Glutamatergic neuron (in vitro differentiated cells): ENCODE measurements at regions not wholly inside any gene's neighbourhood (a gene's known extent, or its start where the extent isn't known, plus 50 kb on each side); places are given as distances from the start of the nearest gene placed in this dataset.

Source experiments
- DNase-seq: peaks from one replicate; pipeline ENCODE4 v3.0.0; 2022
- H3K27ac Mint-ChIP-seq: one replicate; pipeline ENCODE4 v1.8.0; 2020; ENCODE audit warnings: mild to moderate bottlenecking, mixed read lengths, inconsistent platforms; ENCODE audit not compliant: unreplicated experiment
- H3K27me3 Mint-ChIP-seq: one replicate; pipeline ENCODE4 v1.8.0; 2020; ENCODE audit warnings: mild to moderate bottlenecking, moderate library complexity, mixed read lengths, inconsistent platforms; ENCODE audit not compliant: unreplicated experiment
- H3K36me3 Mint-ChIP-seq: one replicate; pipeline ENCODE4 v1.8.0; 2020; ENCODE audit warnings: mild to moderate bottlenecking, mixed read lengths, inconsistent platforms; ENCODE audit not compliant: unreplicated experiment
- H3K4me1 Mint-ChIP-seq: one replicate; pipeline ENCODE4 v1.8.0; 2020; ENCODE audit warnings: mild to moderate bottlenecking, low read depth, mixed read lengths, inconsistent platforms; ENCODE audit not compliant: unreplicated experiment
- H3K4me3 Mint-ChIP-seq: one replicate; pipeline ENCODE4 v1.8.0; 2020; ENCODE audit warnings: mild to moderate bottlenecking, mixed read lengths, inconsistent platforms; ENCODE audit not compliant: unreplicated experiment
- H3K9me3 Mint-ChIP-seq: one replicate; pipeline ENCODE4 v1.8.0; 2020; ENCODE audit warnings: mild to moderate bottlenecking, moderate library complexity, mixed read lengths, inconsistent platforms; ENCODE audit not compliant: unreplicated experiment
- CTCF ChIP-seq: fragments of 200-600 bp; sonication (generic); IDR thresholded peaks from one replicate; pipeline ENCODE4 v1.5.0; 2021; ENCODE audit not compliant: partially characterized antibody, unreplicated experiment

DNA sequence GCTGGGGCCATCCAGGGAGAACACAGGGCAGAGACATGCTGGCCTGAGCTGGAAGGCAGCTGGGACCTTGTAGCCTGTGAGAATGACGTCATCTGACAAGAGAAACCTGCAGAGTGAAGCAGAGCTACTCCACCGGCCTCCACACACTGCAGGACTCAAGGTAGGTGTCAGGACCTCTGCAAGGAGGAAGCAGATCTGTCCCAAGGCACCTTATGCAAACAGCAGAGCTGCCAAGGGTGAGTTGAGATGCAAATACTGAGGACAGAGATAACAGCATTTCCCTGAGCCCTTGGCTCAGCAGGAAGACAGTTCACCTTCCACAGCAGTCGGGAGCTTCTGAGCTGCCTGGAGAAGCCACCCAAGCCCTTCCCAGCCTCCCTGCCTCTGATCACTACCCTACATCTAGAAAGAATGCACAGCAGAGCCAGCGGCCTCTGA is 51.9 kb upstream of the IGSF9B start:
- no peak for TF ChIP-seq CTCF

DNA sequence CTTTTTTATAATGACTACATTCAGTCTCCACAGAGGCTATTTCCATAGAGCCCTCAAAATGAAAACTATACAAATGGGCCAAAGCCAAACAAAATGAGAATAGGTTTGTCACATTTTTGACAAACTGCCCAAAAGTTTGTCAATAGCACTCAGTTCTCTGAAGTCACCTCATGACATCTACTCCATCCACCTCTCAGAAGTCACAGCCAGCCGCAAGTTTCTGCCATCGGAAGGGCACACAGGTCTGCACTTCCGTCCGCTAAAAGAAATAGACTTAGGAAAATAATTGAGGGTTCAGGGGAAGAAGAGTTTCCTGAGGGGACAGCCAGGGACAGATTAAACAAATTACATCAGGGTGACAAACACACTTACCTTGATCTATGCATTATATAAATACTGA is 55.4 kb upstream of the JAM3 start:
- DNase-seq, result no peak
- H3K27ac Mint-ChIP-seq, result no peak overlapping the region
- peaks cover 1% of the 10 kb centered on the region for H3K27me3 Mint-ChIP-seq
- no peaks in the 10 kb centered on the region for H3K9me3 Mint-ChIP-seq
- no peak overlapping the region for H3K4me3 Mint-ChIP-seq
- H3K4me1 Mint-ChIP-seq, result peaks cover 15% of the 10 kb centered on the region
- TF ChIP-seq CTCF, result no peak
- H3K36me3 Mint-ChIP-seq, result no peaks in the 10 kb centered on the region

More for the DNA sequence above, 51.9 kb upstream of the IGSF9B start:
- H3K9me3 Mint-ChIP-seq, result no peaks in the 10 kb centered on the region
- peak overlapping the region; percentile 78 for H3K27ac Mint-ChIP-seq
- DNase-seq, result no peak
- H3K4me3 Mint-ChIP-seq, result no peak overlapping the region
- H3K4me1 Mint-ChIP-seq, result peaks cover 9% of the 10 kb centered on the region
- peaks cover 3% of the 10 kb centered on the region for H3K27me3 Mint-ChIP-seq
- no peaks in the 10 kb centered on the region for H3K36me3 Mint-ChIP-seq

- Mint-ChIP-seq H3K27me3 (peaks cover 1% of the 10 kb centered on the region), H3K9me3 (peaks cover under 1% of the 10 kb centered on the region), H3K36me3 (no peaks in the 10 kb centered on the region), H3K27ac (no peak overlapping the region), H3K4me3 (no peak overlapping the region), H3K4me1 (peaks cover 16% of the 10 kb centered on the region)
- peak; percentile 66 for DNase-seq
- peak; percentile 26 for TF ChIP-seq CTCF
Measured at GRCh38 chr11:134014511-134014910, 54.4 kb upstream of the JAM3 start.

- Mint-ChIP-seq H3K36me3 (no peaks in the 10 kb centered on the region), H3K9me3 (peaks cover 5% of the 10 kb centered on the region), H3K4me3 (no peak overlapping the region), H3K27ac (no peak overlapping the region), H3K4me1 (peaks cover 22% of the 10 kb centered on the region), H3K27me3 (peaks cover 5% of the 10 kb centered on the region)
- TF ChIP-seq CTCF, result no peak
- DNase-seq, result no peak
Measured at GRCh38 chr11:134015556-134015955, 53.3 kb upstream of the JAM3 start.

- no peak for TF ChIP-seq CTCF
- peaks cover 5% of the 10 kb centered on the region for H3K27me3 Mint-ChIP-seq
- peaks cover 22% of the 10 kb centered on the region for H3K4me1 Mint-ChIP-seq
- DNase-seq, result no peak
- H3K27ac Mint-ChIP-seq, result no peak overlapping the region
- no peaks in the 10 kb centered on the region for H3K36me3 Mint-ChIP-seq
- H3K9me3 Mint-ChIP-seq, result peaks cover 5% of the 10 kb centered on the region
- no peak overlapping the region for H3K4me3 Mint-ChIP-seq
Measured at GRCh38 chr11:134017511-134018430, 51.1 kb upstream of the JAM3 start.
